ENCODE measurements at regions not wholly inside any gene's neighbourhood (a gene's known extent, or its start where the extent isn't known, plus 50 kb on each side); places are given as distances from the start of the nearest gene placed in this dataset.

DNA sequence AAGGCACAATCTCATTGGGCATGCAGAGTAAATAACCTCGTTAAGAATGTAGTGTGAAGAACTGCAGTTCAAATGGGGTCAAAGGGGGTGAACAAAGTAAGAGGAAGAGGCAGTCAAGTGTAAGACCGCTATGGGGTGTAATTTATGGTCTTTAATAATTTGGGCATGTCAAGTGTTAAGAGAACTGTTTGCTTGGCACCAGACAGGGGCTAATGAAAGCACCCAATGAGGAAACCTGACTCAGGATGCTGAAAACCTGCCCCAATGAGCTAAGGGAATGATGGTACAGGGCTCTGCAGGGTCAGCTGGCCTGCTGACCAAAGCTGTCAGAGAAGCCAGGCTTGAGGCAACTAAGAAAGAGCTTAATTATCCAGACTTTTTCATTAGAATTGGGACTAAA lies 368.1 kb downstream of the DTWD2 start:
- H2BK5ac ChIP-seq (ENCODE audit: low read length): no peak overlapping the region
- no CpG with 5 or more reads among the region's 2 CpGs for WGBS, 2 donors (ENCODE audit: extremely low coverage in 2 of 2, insufficient read length in 2 of 2, insufficient replicate concordance in 1 of 2)

DNA sequence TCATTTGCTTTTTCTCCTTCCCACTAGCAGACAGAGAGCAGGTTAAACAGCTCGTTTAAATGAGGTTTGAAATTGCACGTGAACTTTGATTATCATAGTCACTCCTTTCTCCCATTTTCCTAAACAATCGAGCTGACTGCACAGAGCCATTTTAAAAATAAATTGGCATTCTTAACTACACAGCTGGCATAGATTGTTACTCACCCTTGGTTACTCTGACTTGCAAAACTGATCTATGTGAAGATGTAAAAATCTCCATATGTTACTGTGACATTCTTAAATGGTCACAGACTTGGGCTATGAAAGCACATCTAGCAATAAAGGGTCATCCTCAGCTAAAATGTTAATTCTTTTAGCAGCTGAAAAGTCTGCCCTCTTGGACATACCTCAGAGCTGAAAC lies 368.5 kb downstream of the DTWD2 start:
- no peak overlapping the region for H2BK120ac ChIP-seq (ENCODE audit: low read depth, low read length)
- no peak overlapping the region for H2BK5ac ChIP-seq (ENCODE audit: low read length)
- DNase-seq (ENCODE audit: low spot score): no peak
- H3K14ac ChIP-seq (ENCODE audit: low read length): no peak overlapping the region
- no peaks in the 10 kb centered on the region for H3K9me3 ChIP-seq (replicated peaks in 1 of 2; ENCODE audit: control insufficient read depth in 2 of 2, insufficient read depth in 1 of 2, low read depth in 1 of 2, low read length in 2 of 2)
- no peak overlapping the region for H3K23ac ChIP-seq (ENCODE audit: low read depth, low read length, poor library complexity)
- H3K27ac ChIP-seq (replicated peaks; ENCODE audit: low read length): no peak overlapping the region
- H4K91ac ChIP-seq (ENCODE audit: low read depth, low read length, poor library complexity): no peak overlapping the region
- H3K9ac ChIP-seq (ENCODE audit: low read depth, low read length, poor library complexity): no peak overlapping the region
- H3K4ac ChIP-seq (ENCODE audit: low read length): no peak overlapping the region
- no peak overlapping the region for H3K4me2 ChIP-seq (ENCODE audit: insufficient read depth, low read length, poor library complexity, severe bottlenecking)
- no peaks in the 10 kb centered on the region for H3K36me3 ChIP-seq (replicated peaks in 1 of 2; ENCODE audit: control insufficient read depth in 2 of 2, insufficient read depth in 2 of 2, low read length in 2 of 2)
- H2AK5ac ChIP-seq (ENCODE audit: low read depth, low read length): no peak overlapping the region
- H4K8ac ChIP-seq (ENCODE audit: low read depth, low read length): no peak overlapping the region
- H2AFZ ChIP-seq (ENCODE audit: low read length): no peak overlapping the region
- H3K4me3 ChIP-seq (ENCODE audit: low read length in 2 of 2): no peak overlapping the region
- H3K18ac ChIP-seq (ENCODE audit: low read length): no peak overlapping the region
- no peak overlapping the region for H2BK12ac ChIP-seq (ENCODE audit: low read length)
- H2BK15ac ChIP-seq (ENCODE audit: low read length): no peak overlapping the region
- peaks cover 0 to 3% of the 10 kb centered on the region in 2 donors for H3K4me1 ChIP-seq (ENCODE audit: control insufficient read depth in 2 of 2, insufficient read depth in 1 of 2, low read depth in 1 of 2, low read length in 2 of 2)
- no peaks in the 10 kb centered on the region for H3K79me1 ChIP-seq (ENCODE audit: low read depth, low read length)
- no peaks in the 10 kb centered on the region for H3K27me3 ChIP-seq (ENCODE audit: control insufficient read depth in 3 of 3, insufficient read depth in 3 of 3, low read depth in 1 of 3, low read length in 3 of 3)
- no CpG with 5 or more reads among the region's 3 CpGs for WGBS, 2 donors (ENCODE audit: extremely low coverage in 2 of 2, insufficient read length in 2 of 2, insufficient replicate concordance in 1 of 2)

More for the DNA sequence above, 368.1 kb downstream of the DTWD2 start:
- no peak overlapping the region for H3K4me3 ChIP-seq (ENCODE audit: low read length in 2 of 2)
- no peak overlapping the region for H2BK12ac ChIP-seq (ENCODE audit: low read length)
- H3K9me3 ChIP-seq (replicated peaks in 1 of 2; ENCODE audit: control insufficient read depth in 2 of 2, insufficient read depth in 1 of 2, low read depth in 1 of 2, low read length in 2 of 2): no peaks in the 10 kb centered on the region
- H4K8ac ChIP-seq (ENCODE audit: low read depth, low read length): no peak overlapping the region
- H3K14ac ChIP-seq (ENCODE audit: low read length): no peak overlapping the region
- H3K4me2 ChIP-seq (ENCODE audit: insufficient read depth, low read length, poor library complexity, severe bottlenecking): no peak overlapping the region
- no peak overlapping the region for H4K91ac ChIP-seq (ENCODE audit: low read depth, low read length, poor library complexity)
- no peaks in the 10 kb centered on the region for H3K79me1 ChIP-seq (ENCODE audit: low read depth, low read length)
- no peak overlapping the region for H3K27ac ChIP-seq (replicated peaks; ENCODE audit: low read length)
- DNase-seq (ENCODE audit: low spot score): no peak
- H2BK15ac ChIP-seq (ENCODE audit: low read length): no peak overlapping the region
- H3K18ac ChIP-seq (ENCODE audit: low read length): no peak overlapping the region
- no peak overlapping the region for H2AFZ ChIP-seq (ENCODE audit: low read length)
- no peak overlapping the region for H3K4ac ChIP-seq (ENCODE audit: low read length)
- H3K4me1 ChIP-seq (ENCODE audit: control insufficient read depth in 2 of 2, insufficient read depth in 1 of 2, low read depth in 1 of 2, low read length in 2 of 2): peaks cover 0 to 3% of the 10 kb centered on the region in 2 donors
- H2AK5ac ChIP-seq (ENCODE audit: low read depth, low read length): no peak overlapping the region
- H3K9ac ChIP-seq (ENCODE audit: low read depth, low read length, poor library complexity): no peak overlapping the region
- no peaks in the 10 kb centered on the region for H3K27me3 ChIP-seq (ENCODE audit: control insufficient read depth in 3 of 3, insufficient read depth in 3 of 3, low read depth in 1 of 3, low read length in 3 of 3)
- H3K36me3 ChIP-seq (replicated peaks in 1 of 2; ENCODE audit: control insufficient read depth in 2 of 2, insufficient read depth in 2 of 2, low read length in 2 of 2): no peaks in the 10 kb centered on the region
- no peak overlapping the region for H3K23ac ChIP-seq (ENCODE audit: low read depth, low read length, poor library complexity)
- H2BK120ac ChIP-seq (ENCODE audit: low read depth, low read length): no peak overlapping the region

- Histone ChIP-seq H3K4me1 (ENCODE audit: control insufficient read depth in 2 of 2, insufficient read depth in 1 of 2, low read depth in 1 of 2, low read length in 2 of 2) (peaks cover 0 to 3% of the 10 kb centered on the region in 2 donors), H3K79me1 (ENCODE audit: low read depth, low read length) (no peaks in the 10 kb centered on the region), H3K9ac (ENCODE audit: low read depth, low read length, poor library complexity) (no peak overlapping the region), H2BK15ac (ENCODE audit: low read length) (no peak overlapping the region), H3K27me3 (ENCODE audit: control insufficient read depth in 3 of 3, insufficient read depth in 3 of 3, low read depth in 1 of 3, low read length in 3 of 3) (no peaks in the 10 kb centered on the region), H3K27ac (replicated peaks; ENCODE audit: low read length) (no peak overlapping the region), H3K9me3 (replicated peaks in 1 of 2; ENCODE audit: control insufficient read depth in 2 of 2, insufficient read depth in 1 of 2, low read depth in 1 of 2, low read length in 2 of 2) (no peaks in the 10 kb centered on the region), H2BK5ac (ENCODE audit: low read length) (no peak overlapping the region), H2AK5ac (ENCODE audit: low read depth, low read length) (no peak overlapping the region), H2BK120ac (ENCODE audit: low read depth, low read length) (no peak overlapping the region), H3K4ac (ENCODE audit: low read length) (no peak overlapping the region), H2BK12ac (ENCODE audit: low read length) (no peak overlapping the region), H3K36me3 (replicated peaks in 1 of 2; ENCODE audit: control insufficient read depth in 2 of 2, insufficient read depth in 2 of 2, low read length in 2 of 2) (no peaks in the 10 kb centered on the region), H2AFZ (ENCODE audit: low read length) (no peak overlapping the region), H3K4me2 (ENCODE audit: insufficient read depth, low read length, poor library complexity, severe bottlenecking) (no peak overlapping the region), H3K18ac (ENCODE audit: low read length) (no peak overlapping the region), H4K8ac (ENCODE audit: low read depth, low read length) (no peak overlapping the region), H4K91ac (ENCODE audit: low read depth, low read length, poor library complexity) (no peak overlapping the region), H3K14ac (ENCODE audit: low read length) (no peak overlapping the region), H3K23ac (ENCODE audit: low read depth, low read length, poor library complexity) (no peak overlapping the region), H3K4me3 (ENCODE audit: low read length in 2 of 2) (no peak overlapping the region)
- no peak for DNase-seq (ENCODE audit: low spot score)
- no CpG with 5 or more reads among the region's 2 CpGs for WGBS, 2 donors (ENCODE audit: extremely low coverage in 2 of 2, insufficient read length in 2 of 2, insufficient replicate concordance in 1 of 2)
These were observed 372.1 kb downstream of the DTWD2 start for GRCh38 chr5:118616281-118616680.

- no peak overlapping the region for H3K27ac ChIP-seq (replicated peaks; ENCODE audit: low read length)
- no peak overlapping the region for H3K4ac ChIP-seq (ENCODE audit: low read length)
- no peak overlapping the region for H3K18ac ChIP-seq (ENCODE audit: low read length)
- no peak overlapping the region for H2BK5ac ChIP-seq (ENCODE audit: low read length)
- no peak overlapping the region for H3K14ac ChIP-seq (ENCODE audit: low read length)
- H4K91ac ChIP-seq (ENCODE audit: low read depth, low read length, poor library complexity): no peak overlapping the region
- no peak for DNase-seq (ENCODE audit: low spot score)
- no peaks in the 10 kb centered on the region for H3K79me1 ChIP-seq (ENCODE audit: low read depth, low read length)
- H2BK12ac ChIP-seq (ENCODE audit: low read length): no peak overlapping the region
- no peak overlapping the region for H2AFZ ChIP-seq (ENCODE audit: low read length)
- H3K9ac ChIP-seq (ENCODE audit: low read depth, low read length, poor library complexity): no peak overlapping the region
- no CpG with 5 or more reads among the region's 9 CpGs for WGBS, 2 donors (ENCODE audit: extremely low coverage in 2 of 2, insufficient read length in 2 of 2, insufficient replicate concordance in 1 of 2)
- H3K36me3 ChIP-seq (replicated peaks in 1 of 2; ENCODE audit: control insufficient read depth in 2 of 2, insufficient read depth in 2 of 2, low read length in 2 of 2): no peaks in the 10 kb centered on the region
- H2AK5ac ChIP-seq (ENCODE audit: low read depth, low read length): no peak overlapping the region
- H3K9me3 ChIP-seq (replicated peaks in 1 of 2; ENCODE audit: control insufficient read depth in 2 of 2, insufficient read depth in 1 of 2, low read depth in 1 of 2, low read length in 2 of 2): no peaks in the 10 kb centered on the region
- H2BK120ac ChIP-seq (ENCODE audit: low read depth, low read length): no peak overlapping the region
- no peak overlapping the region for H4K8ac ChIP-seq (ENCODE audit: low read depth, low read length)
- no peak overlapping the region for H3K23ac ChIP-seq (ENCODE audit: low read depth, low read length, poor library complexity)
- no peak overlapping the region for H2BK15ac ChIP-seq (ENCODE audit: low read length)
- H3K27me3 ChIP-seq (ENCODE audit: control insufficient read depth in 3 of 3, insufficient read depth in 3 of 3, low read depth in 1 of 3, low read length in 3 of 3): no peaks in the 10 kb centered on the region
- no peaks in the 10 kb centered on the region for H3K4me1 ChIP-seq (ENCODE audit: control insufficient read depth in 2 of 2, insufficient read depth in 1 of 2, low read depth in 1 of 2, low read length in 2 of 2)
- H3K4me3 ChIP-seq (ENCODE audit: low read length in 2 of 2): no peak overlapping the region
- H3K4me2 ChIP-seq (ENCODE audit: insufficient read depth, low read length, poor library complexity, severe bottlenecking): no peak overlapping the region
These were observed 373.5 kb downstream of the DTWD2 start for GRCh38 chr5:118614731-118615456.

Data from neuronal stem cell (in vitro differentiated cells).